Neural progenitor cell (in vitro differentiated cells): ENCODE measurements at regions not wholly inside any gene's neighbourhood (a gene's known extent, or its start where the extent isn't known, plus 50 kb on each side); places are given as distances from the start of the nearest gene placed in this dataset.

Experiments used
- EZH2 ChIP-seq: fragments of 200-600 bp; sonication (generic); IDR thresholded peaks from 2 replicates; pipeline ENCODE4 v1.6.1; 2017; ENCODE audit warnings: antibody characterized with exemption, mild to moderate bottlenecking, moderate library complexity
- TF ChIP-seq, protein P1 (sequence below): fragments of 200-600 bp; sonication (generic); IDR thresholded peaks from 2 replicates; pipeline ENCODE4 v1.5.1; 2017; ENCODE audit warnings: antibody characterized with exemption, mild to moderate bottlenecking

DNA sequence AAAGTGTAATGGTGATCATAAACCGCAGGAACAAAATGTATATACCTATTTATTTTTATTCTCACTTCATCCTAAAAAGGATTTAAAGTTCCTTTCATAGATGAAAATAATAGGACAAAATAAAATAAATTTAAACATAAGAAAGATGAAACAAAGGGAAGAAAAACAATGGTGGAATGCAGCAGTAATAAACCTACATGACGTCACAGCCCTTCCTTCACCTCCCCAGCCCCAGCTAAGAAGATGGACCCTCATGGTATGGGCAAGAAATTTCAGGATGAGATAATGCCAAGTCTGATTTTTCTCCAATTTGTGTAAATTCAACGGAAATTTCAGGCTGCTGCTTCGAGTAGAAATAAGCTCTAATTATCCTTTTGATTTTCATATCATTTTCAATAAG lies 381.0 kb downstream of the LRIG3 start:
- TF ChIP-seq, protein P1, sequence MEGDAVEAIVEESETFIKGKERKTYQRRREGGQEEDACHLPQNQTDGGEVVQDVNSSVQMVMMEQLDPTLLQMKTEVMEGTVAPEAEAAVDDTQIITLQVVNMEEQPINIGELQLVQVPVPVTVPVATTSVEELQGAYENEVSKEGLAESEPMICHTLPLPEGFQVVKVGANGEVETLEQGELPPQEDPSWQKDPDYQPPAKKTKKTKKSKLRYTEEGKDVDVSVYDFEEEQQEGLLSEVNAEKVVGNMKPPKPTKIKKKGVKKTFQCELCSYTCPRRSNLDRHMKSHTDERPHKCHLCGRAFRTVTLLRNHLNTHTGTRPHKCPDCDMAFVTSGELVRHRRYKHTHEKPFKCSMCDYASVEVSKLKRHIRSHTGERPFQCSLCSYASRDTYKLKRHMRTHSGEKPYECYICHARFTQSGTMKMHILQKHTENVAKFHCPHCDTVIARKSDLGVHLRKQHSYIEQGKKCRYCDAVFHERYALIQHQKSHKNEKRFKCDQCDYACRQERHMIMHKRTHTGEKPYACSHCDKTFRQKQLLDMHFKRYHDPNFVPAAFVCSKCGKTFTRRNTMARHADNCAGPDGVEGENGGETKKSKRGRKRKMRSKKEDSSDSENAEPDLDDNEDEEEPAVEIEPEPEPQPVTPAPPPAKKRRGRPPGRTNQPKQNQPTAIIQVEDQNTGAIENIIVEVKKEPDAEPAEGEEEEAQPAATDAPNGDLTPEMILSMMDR: no peak
- no peak for TF ChIP-seq EZH2
